HEK293 (cell line): ENCODE measurements at regions not wholly inside any gene's neighbourhood (a gene's known extent, or its start where the extent isn't known, plus 50 kb on each side); places are given as distances from the start of the nearest gene placed in this dataset.

Experiments used
- CTCF ChIP-seq: fragments of 450-650 bp; formaldehyde crosslinking; IDR thresholded peaks from 2 replicates; pipeline ENCODE4 v1.5.1; 2016; ENCODE audit warnings: missing biosample characterization, missing genetic modification characterization
- OVOL3 ChIP-seq: fragments of 450-650 bp; formaldehyde crosslinking; IDR thresholded peaks from 2 replicates; pipeline ENCODE4 v1.5.1; 2016; ENCODE audit warnings: missing biosample characterization, missing genetic modification characterization
- REST ChIP-seq: fragments of 450-650 bp; formaldehyde crosslinking; IDR thresholded peaks from 2 replicates; pipeline ENCODE4 v1.5.1; 2016; ENCODE audit warnings: missing biosample characterization, missing genetic modification characterization
- SP3 ChIP-seq: fragments of 450-650 bp; formaldehyde crosslinking; IDR thresholded peaks from 2 replicates; pipeline ENCODE4 v1.5.1; 2016; ENCODE audit warnings: missing biosample characterization, missing genetic modification characterization
- TCF7L2 ChIP-seq: IDR thresholded peaks from 2 replicates; pipeline ENCODE4 v1.6.1; 2011; ENCODE audit warnings: low read depth, mild to moderate bottlenecking, inconsistent platforms, low read length, moderate library complexity, borderline replicate concordance
- ZBTB8A ChIP-seq: fragments of 450-650 bp; formaldehyde crosslinking; IDR thresholded peaks from 2 replicates; pipeline ENCODE4 v1.5.1; 2016; ENCODE audit warnings: missing biosample characterization, missing genetic modification characterization
- ZNF302 ChIP-seq: fragments of 450-650 bp; formaldehyde crosslinking; IDR thresholded peaks from 2 replicates; pipeline ENCODE4 v1.5.1; 2016; ENCODE audit warnings: missing biosample characterization, missing genetic modification characterization, low read depth
- ZNF624 ChIP-seq: fragments of 450-650 bp; formaldehyde crosslinking; IDR thresholded peaks from 2 replicates; pipeline ENCODE4 v1.5.1; 2017; ENCODE audit warnings: missing biosample characterization, missing genetic modification characterization
- ZNF639 ChIP-seq: fragments of 450-650 bp; formaldehyde crosslinking; IDR thresholded peaks from 2 replicates; pipeline ENCODE4 v1.5.1; 2016; ENCODE audit warnings: missing biosample characterization, missing genetic modification characterization
- ZNF660 ChIP-seq: fragments of 450-650 bp; IDR thresholded peaks from 2 replicates; pipeline ENCODE4 v1.5.1; 2018; ENCODE audit warnings: missing biosample characterization, mild to moderate bottlenecking, missing genetic modification characterization
- ZSCAN18 ChIP-seq: fragments of 450-650 bp; formaldehyde crosslinking; IDR thresholded peaks from 2 replicates; pipeline ENCODE4 v1.5.1; 2016; ENCODE audit warnings: missing biosample characterization, missing genetic modification characterization

GRCh38 chr1:187878883-187879282 lies 1050.1 kb downstream of the PLA2G4A start:
- TF ChIP-seq OVOL3 (tag by site-specific recombination) (no peak), ZNF639 (no peak), CTCF (tag by site-specific recombination) (no peak), SP3 (tag by site-specific recombination) (no peak), ZNF624 (tag by site-specific recombination) (no peak), ZSCAN18 (tag by site-specific recombination) (no peak), REST (tag by site-specific recombination) (no peak), TCF7L2 (no peak), ZNF302 (tag by site-specific recombination) (no peak), ZBTB8A (tag by site-specific recombination) (no peak), ZNF660 (tag by site-specific recombination) (no peak)
